WTC11 (cell line): ENCODE measurements at regions not wholly inside any gene's neighbourhood (a gene's known extent, or its start where the extent isn't known, plus 50 kb on each side); places are given as distances from the start of the nearest gene placed in this dataset.

Source experiments
- ATF3 ChIP-seq: sonication (generic); formaldehyde crosslinking; conservative IDR thresholded peaks from 2 replicates; pipeline ENCODE4 v1.8.1; 2022; ENCODE audit warnings: mild to moderate bottlenecking, missing genetic modification reagents
- E2F1 ChIP-seq: sonication (generic); formaldehyde crosslinking; IDR thresholded peaks from 2 replicates; pipeline ENCODE4 v1.8.0; 2022; ENCODE audit warnings: mild to moderate bottlenecking, missing genetic modification reagents
- HMGXB4 ChIP-seq: sonication (generic); formaldehyde crosslinking; IDR thresholded peaks from 2 replicates; pipeline ENCODE4 v1.8.1; 2023; ENCODE audit warnings: mild to moderate bottlenecking, moderate library complexity, missing genetic modification reagents
- IRF1 ChIP-seq: sonication (generic); formaldehyde crosslinking; IDR thresholded peaks from 2 replicates; pipeline ENCODE4 v1.8.0; 2023; ENCODE audit warnings: missing genetic modification reagents
- MYBL2 ChIP-seq: sonication (generic); formaldehyde crosslinking; IDR thresholded peaks from 2 replicates; pipeline ENCODE4 v1.8.1; 2023; ENCODE audit warnings: mild to moderate bottlenecking, moderate library complexity, missing genetic modification reagents
- NFE2L1 ChIP-seq: sonication (generic); formaldehyde crosslinking; IDR thresholded peaks from 2 replicates; pipeline ENCODE4 v1.8.1; 2023; ENCODE audit warnings: missing genetic modification reagents
- STAT6 ChIP-seq: sonication (generic); formaldehyde crosslinking; conservative IDR thresholded peaks from 2 replicates; pipeline ENCODE4 v1.8.1; 2023; ENCODE audit warnings: mild to moderate bottlenecking, low read depth, missing genetic modification reagents, moderate library complexity
- TCF7 ChIP-seq: sonication (generic); formaldehyde crosslinking; IDR thresholded peaks from 2 replicates; pipeline ENCODE4 v1.8.0; 2022; ENCODE audit warnings: mild to moderate bottlenecking, low read depth, missing genetic modification reagents, moderate library complexity
- TP53 ChIP-seq: sonication (generic); formaldehyde crosslinking; IDR thresholded peaks from 2 replicates; pipeline ENCODE4 v1.8.1; 2023; ENCODE audit warnings: mild to moderate bottlenecking, missing genetic modification reagents
- ZMAT4 ChIP-seq: fragments of 250-450 bp; sonication (Bioruptor Pico); IDR thresholded peaks from 2 replicates; pipeline ENCODE4 v1.9.0; 2021; ENCODE audit warnings: mild to moderate bottlenecking
- ZNF138 ChIP-seq: sonication (generic); formaldehyde crosslinking; conservative IDR thresholded peaks from 2 replicates; pipeline ENCODE4 v1.8.1; 2022; ENCODE audit warnings: mild to moderate bottlenecking, moderate library complexity, missing genetic modification reagents
- TF ChIP-seq, protein P1 (sequence below): fragments of 200-600 bp; IDR thresholded peaks from 2 replicates; pipeline ENCODE4 v1.8.0; 2022; ENCODE audit warnings: antibody characterized with exemption
- TF ChIP-seq, protein P2 (sequence below): fragments of 250-450 bp; sonication (Bioruptor Pico); IDR thresholded peaks from 2 replicates; pipeline ENCODE4 v1.9.0; 2021; ENCODE audit warnings: moderate library complexity, mild to moderate bottlenecking, inconsistent platforms, borderline replicate concordance
- TF ChIP-seq, protein P3 (sequence below): sonication (generic); formaldehyde crosslinking; IDR thresholded peaks from 2 replicates; pipeline ENCODE4 v1.8.1; 2023; ENCODE audit warnings: mild to moderate bottlenecking, missing genetic modification reagents

DNA sequence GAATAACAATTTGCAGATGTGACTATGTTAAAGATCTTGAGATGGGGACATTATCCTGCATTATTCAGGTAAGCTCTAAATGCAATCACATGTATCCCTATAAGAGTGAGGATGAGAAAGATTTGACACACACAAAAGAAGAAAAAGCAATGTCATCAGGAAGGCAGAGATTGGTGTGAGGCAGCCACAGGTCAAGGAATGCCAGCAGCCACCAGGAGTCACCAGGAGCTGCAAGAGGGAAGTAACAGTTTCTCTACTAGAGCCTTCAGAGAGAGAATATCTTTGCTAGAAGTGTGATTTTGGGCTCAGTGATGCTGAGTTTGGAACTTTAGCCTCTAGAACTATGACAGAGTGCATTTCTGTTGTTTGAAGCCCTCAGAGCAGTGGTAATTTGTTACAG, 700.3 kb upstream of the SEMA3D start:
- no peak for TF ChIP-seq TP53 (CRISPR knock-in tag)
- no peak for TF ChIP-seq IRF1 (CRISPR knock-in tag)
- TF ChIP-seq, protein P1, sequence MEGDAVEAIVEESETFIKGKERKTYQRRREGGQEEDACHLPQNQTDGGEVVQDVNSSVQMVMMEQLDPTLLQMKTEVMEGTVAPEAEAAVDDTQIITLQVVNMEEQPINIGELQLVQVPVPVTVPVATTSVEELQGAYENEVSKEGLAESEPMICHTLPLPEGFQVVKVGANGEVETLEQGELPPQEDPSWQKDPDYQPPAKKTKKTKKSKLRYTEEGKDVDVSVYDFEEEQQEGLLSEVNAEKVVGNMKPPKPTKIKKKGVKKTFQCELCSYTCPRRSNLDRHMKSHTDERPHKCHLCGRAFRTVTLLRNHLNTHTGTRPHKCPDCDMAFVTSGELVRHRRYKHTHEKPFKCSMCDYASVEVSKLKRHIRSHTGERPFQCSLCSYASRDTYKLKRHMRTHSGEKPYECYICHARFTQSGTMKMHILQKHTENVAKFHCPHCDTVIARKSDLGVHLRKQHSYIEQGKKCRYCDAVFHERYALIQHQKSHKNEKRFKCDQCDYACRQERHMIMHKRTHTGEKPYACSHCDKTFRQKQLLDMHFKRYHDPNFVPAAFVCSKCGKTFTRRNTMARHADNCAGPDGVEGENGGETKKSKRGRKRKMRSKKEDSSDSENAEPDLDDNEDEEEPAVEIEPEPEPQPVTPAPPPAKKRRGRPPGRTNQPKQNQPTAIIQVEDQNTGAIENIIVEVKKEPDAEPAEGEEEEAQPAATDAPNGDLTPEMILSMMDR = no peak
- TF ChIP-seq, protein P2, sequence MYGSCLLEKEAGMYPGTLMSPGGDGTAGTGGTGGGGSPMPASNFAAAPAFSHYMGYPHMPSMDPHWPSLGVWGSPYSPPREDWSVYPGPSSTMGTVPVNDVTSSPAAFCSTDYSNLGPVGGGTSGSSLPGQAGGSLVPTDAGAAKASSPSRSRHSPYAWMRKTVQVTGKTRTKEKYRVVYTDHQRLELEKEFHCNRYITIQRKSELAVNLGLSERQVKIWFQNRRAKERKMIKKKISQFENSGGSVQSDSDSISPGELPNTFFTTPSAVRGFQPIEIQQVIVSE (CRISPR knock-in tag) = no peak
- TF ChIP-seq E2F1 = no peak
- no peak for TF ChIP-seq ZNF138 (CRISPR knock-in tag)
- no peak for TF ChIP-seq HMGXB4 (CRISPR knock-in tag)
- TF ChIP-seq TCF7 (CRISPR knock-in tag) = no peak
- no peak for TF ChIP-seq NFE2L1
- no peak for TF ChIP-seq ZMAT4
- no peak for TF ChIP-seq MYBL2 (CRISPR knock-in tag)
- TF ChIP-seq ATF3 (CRISPR knock-in tag) = no peak
- no peak for TF ChIP-seq STAT6
- TF ChIP-seq, protein P3, sequence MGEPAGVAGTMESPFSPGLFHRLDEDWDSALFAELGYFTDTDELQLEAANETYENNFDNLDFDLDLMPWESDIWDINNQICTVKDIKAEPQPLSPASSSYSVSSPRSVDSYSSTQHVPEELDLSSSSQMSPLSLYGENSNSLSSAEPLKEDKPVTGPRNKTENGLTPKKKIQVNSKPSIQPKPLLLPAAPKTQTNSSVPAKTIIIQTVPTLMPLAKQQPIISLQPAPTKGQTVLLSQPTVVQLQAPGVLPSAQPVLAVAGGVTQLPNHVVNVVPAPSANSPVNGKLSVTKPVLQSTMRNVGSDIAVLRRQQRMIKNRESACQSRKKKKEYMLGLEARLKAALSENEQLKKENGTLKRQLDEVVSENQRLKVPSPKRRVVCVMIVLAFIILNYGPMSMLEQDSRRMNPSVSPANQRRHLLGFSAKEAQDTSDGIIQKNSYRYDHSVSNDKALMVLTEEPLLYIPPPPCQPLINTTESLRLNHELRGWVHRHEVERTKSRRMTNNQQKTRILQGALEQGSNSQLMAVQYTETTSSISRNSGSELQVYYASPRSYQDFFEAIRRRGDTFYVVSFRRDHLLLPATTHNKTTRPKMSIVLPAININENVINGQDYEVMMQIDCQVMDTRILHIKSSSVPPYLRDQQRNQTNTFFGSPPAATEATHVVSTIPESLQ (CRISPR knock-in tag) = no peak
